Activated CD4-positive, alpha-beta T cell treated with anti-CD3 and anti-CD28 coated beads, Interleukin-2, amount 10 ng/mL, durations not matched to agents 7 days and 5 days (primary cell): ENCODE measurements at regions not wholly inside any gene's neighbourhood (a gene's known extent, or its start where the extent isn't known, plus 50 kb on each side); places are given as distances from the start of the nearest gene placed in this dataset.

Source experiments
- CTCF ChIA-PET: fragments of 350-600 bp; sonication (Branson Sonifier 250); formaldehyde crosslinking; loops from one replicate; lab custom pipeline; 2021; ENCODE audit warnings: antibody characterized with exemption; lab: Charles Lee
- POLR2A ChIA-PET: fragments of 350-600 bp; sonication (Branson Sonifier 250); formaldehyde crosslinking; loops from one replicate; lab custom pipeline; 2021; ENCODE audit warnings: antibody characterized with exemption; lab: Charles Lee
- DNase-seq: peaks from one replicate; pipeline ENCODE4 v3.0.0-alpha.2; 2020
- H3K27ac Mint-ChIP-seq: one replicate; pipeline ENCODE4 v1.8.0; 2021; ENCODE audit warnings: mild to moderate bottlenecking, moderate library complexity, mixed read lengths
- H3K27me3 Mint-ChIP-seq: one replicate; pipeline ENCODE4 v1.8.0; 2021; ENCODE audit warnings: mixed read lengths
- H3K36me3 Mint-ChIP-seq: one replicate; pipeline ENCODE4 v1.8.0; 2021; ENCODE audit warnings: low read depth, mixed read lengths
- H3K4me1 Mint-ChIP-seq: one replicate; pipeline ENCODE4 v1.8.0; 2021; ENCODE audit warnings: mixed read lengths
- H3K4me3 Mint-ChIP-seq: one replicate; pipeline ENCODE4 v1.8.0; 2021; ENCODE audit warnings: mild to moderate bottlenecking, moderate library complexity, mixed read lengths
- H3K9me3 Mint-ChIP-seq: one replicate; pipeline ENCODE4 v1.8.0; 2021; ENCODE audit warnings: mixed read lengths

- no peak overlapping the region for H3K4me3 Mint-ChIP-seq
- CTCF ChIA-PET, result no interaction called here
- no peak overlapping the region for H3K27ac Mint-ChIP-seq
- no peaks in the 10 kb centered on the region for H3K36me3 Mint-ChIP-seq
- H3K9me3 Mint-ChIP-seq, result no peaks in the 10 kb centered on the region
- DNase-seq, result no peak
- H3K4me1 Mint-ChIP-seq, result no peaks in the 10 kb centered on the region
- POLR2A ChIA-PET, result no interaction called here
- peaks cover 23% of the 10 kb centered on the region for H3K27me3 Mint-ChIP-seq
Measured at GRCh38 chr13:97148894-97149293, 73.2 kb upstream of the MBNL2 start.

- Mint-ChIP-seq H3K36me3 (no peaks in the 10 kb centered on the region), H3K4me3 (no peak overlapping the region), H3K4me1 (no peaks in the 10 kb centered on the region), H3K27me3 (no peaks in the 10 kb centered on the region), H3K27ac (no peak overlapping the region), H3K9me3 (no peaks in the 10 kb centered on the region)
- ChIA-PET POLR2A (no interaction called here), CTCF (no interaction called here)
- DNase-seq, result no peak
Measured at GRCh38 chr13:97160421-97160820, 61.7 kb upstream of the MBNL2 start.

- no peaks in the 10 kb centered on the region for H3K9me3 Mint-ChIP-seq
- no peak overlapping the region for H3K27ac Mint-ChIP-seq
- no peaks in the 10 kb centered on the region for H3K36me3 Mint-ChIP-seq
- H3K4me3 Mint-ChIP-seq, result no peak overlapping the region
- no peaks in the 10 kb centered on the region for H3K27me3 Mint-ChIP-seq
- DNase-seq, result no peak
- ChIA-PET POLR2A (no interaction called here), CTCF (no interaction called here)
- H3K4me1 Mint-ChIP-seq, result no peaks in the 10 kb centered on the region
Measured at GRCh38 chr13:97161582-97162231, 60.4 kb upstream of the MBNL2 start.

GRCh38 chr13:97165502-97166425 lies 56.4 kb upstream of the MBNL2 start:
- Mint-ChIP-seq H3K9me3 (no peaks in the 10 kb centered on the region), H3K27me3 (no peaks in the 10 kb centered on the region), H3K4me3 (no peak overlapping the region), H3K36me3 (no peaks in the 10 kb centered on the region), H3K27ac (no peak overlapping the region), H3K4me1 (no peaks in the 10 kb centered on the region)
- DNase-seq, result no peak
- CTCF ChIA-PET, result no interaction called here
- POLR2A ChIA-PET, result no interaction called here

- no peak overlapping the region for H3K4me3 Mint-ChIP-seq
- no peaks in the 10 kb centered on the region for H3K36me3 Mint-ChIP-seq
- no peaks in the 10 kb centered on the region for H3K27me3 Mint-ChIP-seq
- H3K4me1 Mint-ChIP-seq, result no peaks in the 10 kb centered on the region
- ChIA-PET CTCF (interaction anchor here (1.2 kb wide), 2 partner anchors 33 to 35 kb away, joined by 3 read pairs; no protein-coding TSS in a partner anchor), POLR2A (no interaction called here)
- no peak for DNase-seq
- no peak overlapping the region for H3K27ac Mint-ChIP-seq
- H3K9me3 Mint-ChIP-seq, result peaks cover 3% of the 10 kb centered on the region
Measured at GRCh38 chr13:97171136-97171535, 51.0 kb upstream of the MBNL2 start.
